Islet of Langerhans (tissue), 1 donor: ENCODE measurements at regions not wholly inside any gene's neighbourhood (a gene's known extent, or its start where the extent isn't known, plus 50 kb on each side); places are given as distances from the start of the nearest gene placed in this dataset.
"Not testable (repeated sequence)": the region's sequence is repeated elsewhere in the genome, so short reads cannot be mapped to it uniquely, and the experiment has no call there.

Source experiments
- FAIRE-seq: peaks from one replicate; lab custom pipeline; 2011; peaks lifted over from hg19 to GRCh38; lab: Jason Lieb, UNC

- no peak for FAIRE-seq
Measured at GRCh38 chr7:97377713-97378112, 260.2 kb downstream of the SDHAF3 start.

- FAIRE-seq = no peak
Measured at GRCh38 chr7:97381815-97382554, 264.5 kb downstream of the SDHAF3 start.

- no peak for FAIRE-seq
Measured at GRCh38 chr7:97390052-97390451, 272.6 kb downstream of the SDHAF3 start.

GRCh38 chr7:97390915-97391593 lies 273.6 kb downstream of the SDHAF3 start:
- FAIRE-seq = no peak

GRCh38 chr7:97401398-97401797 lies 283.9 kb downstream of the SDHAF3 start:
- FAIRE-seq = no peak

DNA sequence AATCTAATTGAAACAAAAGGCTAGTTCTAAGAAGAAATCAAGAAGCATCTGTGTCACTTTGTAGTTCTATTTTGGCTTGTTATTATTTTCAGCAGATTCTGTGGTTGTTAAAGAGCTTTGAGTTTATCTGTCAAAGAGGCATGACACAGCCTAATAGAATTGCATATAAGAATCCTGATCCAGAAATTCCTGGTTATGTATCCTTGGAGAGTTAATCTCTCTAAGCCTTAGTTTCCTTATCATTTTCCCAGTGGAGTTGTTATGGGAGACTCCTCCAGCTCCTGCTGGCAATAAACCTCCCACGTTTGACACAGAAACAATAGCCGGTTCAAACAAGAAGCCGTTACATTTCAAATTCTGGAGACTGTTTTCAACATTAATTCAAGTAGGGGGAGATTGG lies 288.3 kb downstream of the SDHAF3 start:
- FAIRE-seq = no peak

DNA sequence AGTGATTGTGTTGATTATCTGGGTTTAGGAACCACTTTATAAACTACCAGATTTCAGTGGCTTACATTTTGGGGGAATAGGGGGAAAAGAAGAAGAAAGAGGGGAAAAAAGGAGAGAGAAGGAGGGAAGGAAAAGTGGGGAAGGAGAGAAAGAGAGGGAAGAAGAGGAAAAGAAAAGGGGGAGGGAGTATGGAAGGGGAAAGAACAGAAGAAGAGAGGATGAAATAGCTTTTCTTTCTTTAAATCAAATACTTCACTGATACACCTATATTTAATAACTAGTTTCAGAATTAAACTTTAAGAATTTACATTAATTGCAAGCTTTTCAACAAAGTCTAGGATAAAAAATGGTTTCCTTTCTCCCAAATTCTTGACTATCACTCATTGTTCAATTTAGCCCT lies 289.6 kb downstream of the SDHAF3 start:
- no peak for FAIRE-seq

GRCh38 chr7:97409346-97409745 lies 291.8 kb downstream of the SDHAF3 start:
- FAIRE-seq = no peak

DNA sequence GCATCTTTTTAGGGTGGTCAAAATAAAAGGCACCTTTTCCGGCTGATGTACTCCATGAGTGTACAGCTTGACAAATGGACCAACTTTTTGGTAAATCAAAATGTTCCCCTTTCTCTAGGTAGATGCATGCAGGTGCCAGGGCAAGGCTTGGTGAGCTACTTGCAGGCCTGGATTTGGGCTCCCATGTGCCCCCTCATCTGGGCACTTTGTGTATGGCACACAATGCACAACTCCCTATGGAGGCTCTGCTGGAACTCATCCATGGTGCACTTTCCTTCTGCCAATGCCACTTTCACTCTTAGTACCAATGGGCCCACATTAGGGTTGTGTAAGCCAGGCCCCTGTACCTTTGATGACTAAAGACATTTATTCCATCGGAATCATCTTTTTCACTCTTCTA lies 300.8 kb downstream of the SDHAF3 start:
- FAIRE-seq = no peak

DNA sequence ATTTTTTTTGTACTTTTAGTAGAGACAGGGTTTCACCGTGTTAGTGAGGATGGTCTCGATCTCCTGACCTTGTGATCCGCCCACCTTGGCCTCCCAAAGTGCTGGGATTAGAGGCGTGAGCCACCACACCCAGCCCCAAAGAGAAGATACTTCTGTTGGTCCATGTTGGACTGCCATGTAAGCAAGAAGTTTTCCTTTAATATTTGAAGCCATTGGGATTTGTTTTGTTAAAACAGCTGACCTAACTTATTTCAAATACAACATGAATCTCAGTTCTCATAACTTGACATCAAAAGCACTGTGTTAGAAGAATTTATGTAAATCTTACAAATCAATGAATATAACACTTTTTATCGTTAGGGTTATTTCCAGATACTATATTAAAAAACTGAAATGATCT lies 302.4 kb downstream of the SDHAF3 start:
- no peak for FAIRE-seq

DNA sequence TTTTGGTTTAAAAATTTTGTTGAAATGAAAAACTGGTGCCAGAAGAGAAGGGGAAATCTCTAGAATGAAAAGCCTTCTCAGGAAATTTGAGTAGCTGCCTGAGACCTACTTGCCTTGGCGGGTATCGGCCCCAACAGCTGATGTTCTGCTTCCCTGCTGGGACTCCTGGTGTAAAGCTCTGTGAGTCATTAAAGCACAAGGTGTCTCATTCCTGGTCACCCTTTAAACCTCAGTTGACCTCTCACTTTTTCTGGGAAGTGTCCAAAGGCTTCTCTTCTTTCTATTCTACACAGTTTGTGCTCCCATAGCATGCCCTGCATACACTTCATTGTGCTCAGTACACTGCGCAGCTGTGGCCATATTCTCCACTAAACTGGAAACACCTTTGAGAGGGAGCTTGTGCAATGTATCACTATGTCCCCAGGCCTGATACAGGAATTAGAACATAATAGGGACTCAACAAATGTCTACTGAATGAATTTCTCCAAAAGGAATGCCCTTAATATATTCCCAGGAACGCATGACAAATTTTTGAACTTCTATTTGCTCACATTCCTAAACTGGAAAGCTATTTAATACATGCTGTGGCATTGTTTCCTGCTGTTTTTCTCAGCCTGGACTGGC lies 303.9 kb downstream of the SDHAF3 start:
- FAIRE-seq = no peak

- no peak for FAIRE-seq
Measured at GRCh38 chr7:97422046-97422445, 304.5 kb downstream of the SDHAF3 start.

DNA sequence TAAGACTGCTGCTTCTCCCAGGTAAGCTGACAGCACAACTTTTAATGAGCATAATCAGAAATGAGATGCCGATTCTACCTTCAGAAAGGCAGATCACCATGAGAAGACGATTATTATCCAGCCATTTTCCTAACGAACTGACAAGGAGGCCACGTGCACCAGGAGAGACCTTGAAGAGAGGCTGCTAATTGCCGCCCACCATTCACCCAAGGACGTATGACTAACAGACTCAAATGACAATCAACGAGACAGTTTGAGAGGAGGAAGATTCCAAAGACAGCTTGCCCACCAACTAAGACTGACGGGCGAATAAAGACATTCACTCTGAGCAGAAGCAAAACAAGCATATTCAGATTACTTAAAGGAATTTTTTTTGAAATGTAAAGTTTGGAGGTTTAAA lies 301.9 kb upstream of the TAC1 start:
- FAIRE-seq = no peak

GRCh38 chr7:97439637-97440214 lies 292.2 kb upstream of the TAC1 start:
- FAIRE-seq = no peak

DNA sequence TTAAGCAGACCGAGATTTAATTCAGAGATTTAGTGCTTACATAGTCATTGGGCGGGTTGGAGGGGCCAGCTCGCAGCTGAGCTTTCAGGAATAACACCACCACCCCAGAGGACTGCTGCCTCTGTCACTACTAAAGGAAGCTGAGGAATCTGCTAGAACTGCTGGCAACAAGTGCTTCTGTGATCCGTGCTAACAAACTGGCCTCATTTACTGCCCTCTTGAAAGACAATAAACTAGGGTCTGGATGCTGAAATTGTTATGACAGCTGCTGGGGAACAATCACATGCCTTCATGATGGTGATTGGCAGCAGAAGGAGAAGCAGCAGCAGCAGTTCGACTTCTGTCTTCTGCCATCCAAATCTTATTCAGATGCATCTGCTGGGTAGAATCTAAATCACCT lies 285.5 kb upstream of the TAC1 start:
- FAIRE-seq = no peak

GRCh38 chr7:97449448-97449847 lies 282.4 kb upstream of the TAC1 start:
- FAIRE-seq = not testable (repeated sequence)

GRCh38 chr7:97450516-97450915 lies 281.4 kb upstream of the TAC1 start:
- FAIRE-seq = no peak

DNA sequence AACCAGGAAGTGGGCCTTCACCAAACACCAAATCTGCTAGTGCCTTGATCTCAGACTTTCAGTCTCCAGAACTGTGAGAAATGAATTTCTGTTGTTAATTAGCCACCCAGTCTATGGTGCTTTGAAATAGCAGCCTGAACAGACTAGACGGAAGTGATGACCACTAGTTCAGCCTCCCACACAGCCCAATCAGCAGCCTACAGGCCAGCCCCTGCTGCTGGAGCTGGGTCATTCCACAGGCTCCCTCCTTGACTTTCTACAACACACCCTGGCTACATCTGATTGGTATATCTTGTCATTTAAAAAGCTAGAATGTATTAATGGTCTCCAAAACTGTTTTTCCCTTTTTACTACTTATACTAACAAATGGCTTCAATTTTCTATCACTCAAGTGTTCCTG lies 277.2 kb upstream of the TAC1 start:
- no peak for FAIRE-seq

- no peak for FAIRE-seq
Measured at GRCh38 chr7:97457054-97457453, 274.8 kb upstream of the TAC1 start.

DNA sequence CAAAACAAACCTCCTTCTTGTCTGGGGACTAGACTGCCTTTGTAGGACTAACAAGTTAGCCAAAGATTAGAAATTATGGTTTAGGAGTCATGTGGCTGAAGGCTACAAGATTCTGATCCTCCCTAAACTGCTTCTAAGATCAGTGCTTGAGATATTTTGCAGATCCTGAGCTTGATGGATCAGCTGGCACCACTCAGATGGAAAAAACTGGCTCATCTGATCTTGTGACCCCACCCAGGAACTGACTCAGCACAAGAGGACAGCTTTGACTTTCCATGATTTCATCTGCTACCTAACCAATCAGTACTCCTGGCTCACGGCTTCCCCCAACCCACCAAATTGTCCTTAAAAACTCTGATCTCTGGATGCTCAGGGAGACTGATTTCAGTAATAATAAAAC lies 271.5 kb upstream of the TAC1 start:
- FAIRE-seq = no peak

DNA sequence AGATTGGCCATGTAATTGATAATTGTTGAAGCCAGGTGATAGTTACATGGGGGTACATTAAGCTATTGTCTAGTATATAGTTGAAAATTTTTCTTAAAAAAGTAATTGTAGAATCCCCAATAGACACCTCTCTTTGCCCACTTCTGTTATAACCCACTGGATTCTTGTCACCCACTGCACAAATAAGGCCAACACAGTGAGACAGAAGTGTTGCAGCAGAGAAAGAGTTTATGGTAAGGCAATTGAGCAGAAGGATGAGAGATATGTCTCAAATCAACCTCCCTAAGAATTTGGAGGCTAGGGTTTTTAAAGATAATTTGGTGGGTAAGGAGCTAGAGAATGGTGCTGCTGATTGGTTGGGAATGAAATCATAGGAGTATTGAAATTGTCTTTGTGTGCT lies 270.3 kb upstream of the TAC1 start:
- FAIRE-seq = no peak

GRCh38 chr7:97466071-97466470 lies 265.8 kb upstream of the TAC1 start:
- FAIRE-seq = no peak

DNA sequence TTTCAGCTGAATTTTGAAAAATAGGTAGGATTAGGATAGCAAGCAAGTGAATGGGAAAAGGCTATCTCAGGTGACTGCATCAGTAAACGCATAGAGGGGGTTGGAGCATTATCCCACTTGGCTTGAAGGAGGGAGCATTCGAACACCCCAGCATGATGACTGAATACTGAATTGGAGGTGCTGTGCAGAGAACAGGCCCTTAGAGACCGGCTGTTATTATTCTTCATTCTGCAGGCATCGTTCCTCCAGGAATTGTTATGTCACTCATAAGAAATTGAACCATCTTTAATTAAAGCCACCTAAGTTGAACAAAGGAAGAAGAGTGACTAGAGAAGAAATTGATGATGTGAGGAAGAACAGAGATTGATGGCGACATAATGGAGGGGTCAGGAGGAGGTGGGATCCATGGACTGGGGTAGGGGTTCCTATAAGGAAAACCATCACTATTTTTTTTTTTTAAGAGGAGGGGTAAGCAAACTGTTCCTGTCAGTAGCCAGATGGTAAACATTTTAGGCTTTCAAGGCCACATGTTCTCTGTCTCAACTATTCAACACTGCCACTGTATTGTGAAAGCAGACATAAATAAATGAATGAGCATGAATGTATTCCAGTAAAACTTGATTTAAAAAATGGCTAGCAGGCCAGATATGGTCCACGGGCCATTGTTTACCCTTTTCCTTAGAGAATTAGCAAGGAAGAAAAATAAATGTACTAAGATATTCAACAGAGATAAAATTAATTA lies 264.7 kb upstream of the TAC1 start:
- no peak for FAIRE-seq
